GM12878 (cell line): ENCODE measurements at regions not wholly inside any gene's neighbourhood (a gene's known extent, or its start where the extent isn't known, plus 50 kb on each side); places are given as distances from the start of the nearest gene placed in this dataset.

Experiments used
- ATAC-seq: fragments of 200-7000 bp; cut with Tn5 transposase; 3 replicates; pipeline ENCODE4 v1.9.1; 2020; ENCODE audit warnings: mild to moderate bottlenecking, moderate library complexity
- BruUV-seq: library from RNA; stranded (reverse); fragments of 400-500 nt; replicated peaks from 2 replicates; lab custom pipeline; 2021; lab: Mats Ljungman, UMichigan
- CTCF ChIA-PET: fragments of 300-600 bp; sonication (Branson Sonifier 250); formaldehyde crosslinking; extraction: SDS; loops from one replicate; lab custom pipeline; 2021; ENCODE audit warnings: inconsistent platforms; lab: Yijun Ruan, JAX
- POLR2A ChIA-PET: fragments of 350-600 bp; formaldehyde crosslinking; extraction: SDS; loops from one replicate; lab custom pipeline; 2021; ENCODE audit warnings: inconsistent platforms; lab: Charles Lee
- RAD21 ChIA-PET: fragments of 300-600 bp; sonication (Branson Sonifier 250); formaldehyde crosslinking; loops from one replicate; lab custom pipeline; 2023; ENCODE audit warnings: antibody characterized with exemption; ENCODE audit not compliant: unreplicated experiment; lab: Charles Lee
- SMC1A ChIA-PET: fragments of 300-600 bp; sonication (Branson Sonifier 250); formaldehyde crosslinking; loops from one replicate; lab custom pipeline; 2023; ENCODE audit not compliant: unreplicated experiment, uncharacterized antibody; lab: Charles Lee
- DNase-seq: peaks from one replicate; pipeline ENCODE4 v3.0.0-alpha.2; 2011; ENCODE audit warnings: low read depth, low spot score
- FAIRE-seq: peaks from 3 replicates; lab custom pipeline; 2011; peaks lifted over from hg19 to GRCh38; lab: Jason Lieb, UNC
- H2AFZ ChIP-seq: 2 replicates; pipeline ENCODE4 v1.6.0; 2011; ENCODE audit warnings: low read depth, low read length, control low read depth; ENCODE audit not compliant: control insufficient read depth
- H3K27ac ChIP-seq: 2 replicates; pipeline ENCODE4 v1.5.1; 2011; ENCODE audit warnings: control low read depth; ENCODE audit not compliant: control insufficient read depth, insufficient read depth
- H3K27me3 ChIP-seq, 2 experiments: replicated peaks in 1 of 2; 2 replicates each; pipeline versions ENCODE4 v1.6.0 to v1.6.1; 2011; ENCODE audit warnings: low read length in 1 of 2; ENCODE audit not compliant: control insufficient read depth in 2 of 2, insufficient read depth in 2 of 2
- H3K36me3 ChIP-seq, 2 experiments: 2 replicates each; pipeline ENCODE4 v1.5.1; 2011; ENCODE audit warnings: low read length in 1 of 2; ENCODE audit not compliant: control insufficient read depth in 2 of 2, insufficient read depth in 2 of 2
- H3K4me1 ChIP-seq: 2 replicates; pipeline ENCODE4 v1.6.1; 2011; ENCODE audit warnings: mild to moderate bottlenecking, low read length, moderate library complexity, mixed read lengths; ENCODE audit not compliant: control insufficient read depth, insufficient read depth
- H3K4me2 ChIP-seq: 2 replicates; pipeline ENCODE4 v1.6.0; 2011; ENCODE audit warnings: control low read depth; ENCODE audit not compliant: control insufficient read depth, insufficient read depth
- H3K4me3 ChIP-seq: fragments of 200-600 bp; sonication (generic); 2 replicates; pipeline ENCODE4 v1.5.1; 2016
- H3K79me2 ChIP-seq: 2 replicates; pipeline ENCODE4 v1.6.0; 2011; ENCODE audit warnings: low read length; ENCODE audit not compliant: control insufficient read depth, insufficient read depth
- H3K9ac ChIP-seq: 2 replicates; pipeline ENCODE4 v1.8.0; 2011; ENCODE audit warnings: low read length, control low read depth, mixed read lengths; ENCODE audit not compliant: control insufficient read depth, insufficient read depth
- H3K9me3 ChIP-seq: replicated peaks from 3 replicates; pipeline ENCODE4 v1.5.1; 2011; ENCODE audit warnings: mild to moderate bottlenecking, low read length; ENCODE audit not compliant: control insufficient read depth, insufficient read depth
- H4K20me1 ChIP-seq: 2 replicates; pipeline ENCODE4 v1.6.0; 2011; ENCODE audit not compliant: control insufficient read depth, insufficient read depth
- BCL11A ChIP-seq: IDR thresholded peaks from 2 replicates; pipeline ENCODE4 v1.6.1; 2011; ENCODE audit warnings: low read depth, low read length
- BCL3 ChIP-seq: IDR thresholded peaks from 2 replicates; pipeline ENCODE4 v1.6.1; 2011; ENCODE audit warnings: borderline replicate concordance, low read depth, mild to moderate bottlenecking, moderate library complexity, low read length; ENCODE audit not compliant: insufficient read depth, poor library complexity, severe bottlenecking
- CEBPB ChIP-seq, 2 experiments: fragments of 150-350 bp in 1 of 2; IDR thresholded peaks; 2 replicates each; pipeline ENCODE4 v1.6.1; 2012 to 2014; ENCODE audit warnings: low read depth in 2 of 2, low read length in 2 of 2, borderline replicate concordance in 1 of 2, inconsistent platforms in 1 of 2
- IKZF2 ChIP-seq, 2 experiments: fragments of 450-650 bp; IDR thresholded peaks; 2 replicates each; pipeline ENCODE4 v1.6.1; 2017; ENCODE audit warnings: mild to moderate bottlenecking in 2 of 2, moderate library complexity in 2 of 2
- KDM1A ChIP-seq: fragments of 200-600 bp; sonication (generic); IDR thresholded peaks from 2 replicates; pipeline ENCODE4 v1.6.1; 2016; ENCODE audit warnings: borderline replicate concordance
- NKRF ChIP-seq: fragments of 450-650 bp; conservative IDR thresholded peaks from 2 replicates; pipeline ENCODE4 v1.6.1; 2017; ENCODE audit warnings: mild to moderate bottlenecking, moderate library complexity
- SIN3A ChIP-seq: IDR thresholded peaks from 2 replicates; pipeline ENCODE4 v1.6.1; 2012; ENCODE audit warnings: low read depth, low read length, improper control_type of control experiment
- ZNF24 ChIP-seq: fragments of 450-650 bp; IDR thresholded peaks from 2 replicates; pipeline ENCODE4 v1.6.1; 2017; ENCODE audit warnings: antibody characterized with exemption, mild to moderate bottlenecking
- in situ Hi-C: fragments of 300-500 bp; cut with MboI; formaldehyde crosslinking; loops from 9 replicates; pipeline ENCODE4 v1.14.3; 2018; ENCODE audit warnings: mixed read lengths
- intact Hi-C: fragments of 100-400 bp; cut with micrococcal nuclease; formaldehyde crosslinking; loops from one replicate; pipeline ENCODE4 v1.14.2; 2022; ENCODE audit not compliant: unreplicated experiment

- no peaks in the 10 kb centered on the region for H3K4me1 ChIP-seq
- no peaks in the 10 kb centered on the region for H3K27me3 ChIP-seq
- no peak overlapping the region for H3K4me3 ChIP-seq
- ChIA-PET POLR2A (no interaction called here), SMC1A (no interaction called here), CTCF (no interaction called here), RAD21 (no interaction called here)
- intact Hi-C loops (no loop called here), in situ Hi-C loops (no loop called here)
- H3K9ac ChIP-seq: no peak overlapping the region
- FAIRE-seq (no peak), DNase-seq (no peak), ATAC-seq (no peak)
- H3K79me2 ChIP-seq: no peaks in the 10 kb centered on the region
- H3K27ac ChIP-seq: no peak overlapping the region
- H3K36me3 ChIP-seq: no peaks in the 10 kb centered on the region
- no peaks in the 10 kb centered on the region for H4K20me1 ChIP-seq
- no peak overlapping the region for H2AFZ ChIP-seq
- no peaks in the 10 kb centered on the region for H3K9me3 ChIP-seq
- H3K4me2 ChIP-seq: no peak overlapping the region
- BruUV-seq: no TSS peak
- TF ChIP-seq BCL3 (no peak), ZNF24 (no peak), NKRF (no peak), KDM1A (no peak), CEBPB (IDR thresholded peaks at IDR 0.05; ENCODE audit: borderline replicate concordance in 1 of 2, low read depth in 2 of 2, low read length in 2 of 2) (no peak), SIN3A (no peak), BCL11A (no peak), IKZF2 (IDR thresholded peaks at IDR 0.05) (no peak)
These were observed 187.4 kb upstream of the STAC start for GRCh38 chr3:36192901-36193300.
